ENCODE measurements at regions not wholly inside any gene's neighbourhood (a gene's known extent, or its start where the extent isn't known, plus 50 kb on each side); places are given as distances from the start of the nearest gene placed in this dataset.

- 92 to 98% methylated on average over 2 of the region's 2 CpGs for WGBS, 2 donors
Observed at GRCh38 chr2:173539615-173540014, 184.9 kb downstream of the CDCA7 start.

GRCh38 chr2:173544641-173545363 lies 190.1 kb downstream of the CDCA7 start:
- H3K9ac ChIP-seq (ENCODE audit: insufficient read depth in 1 of 2, low read length in 2 of 2), result no peak overlapping the region
- no peak overlapping the region for H3K27ac ChIP-seq (ENCODE audit: low read depth in 1 of 2, low read length in 1 of 2)
- H3K27me3 ChIP-seq (ENCODE audit: control insufficient read depth in 3 of 3, insufficient read depth in 3 of 3, low read length in 2 of 3), result no peaks in the 10 kb centered on the region
- no peaks in the 10 kb centered on the region for H3K4me1 ChIP-seq (ENCODE audit: control insufficient read depth in 5 of 5, insufficient read depth in 5 of 5, low read length in 5 of 5)
- H3K9me3 ChIP-seq (ENCODE audit: control insufficient read depth in 4 of 4, insufficient read depth in 3 of 4, low read length in 3 of 4), result no peaks in the 10 kb centered on the region
- no peaks in the 10 kb centered on the region for H3K36me3 ChIP-seq (ENCODE audit: control insufficient read depth in 4 of 4, insufficient read depth in 4 of 4, low read length in 4 of 4)
- WGBS, 2 donors, result 65 to 82% methylated on average over 6 of the region's 6 CpGs
- ATAC-seq (ENCODE audit: insufficient read depth, low FRiP score), result no peak
- no peak for DNase-seq
- no peak overlapping the region for H3K4me3 ChIP-seq
- no peak for TF ChIP-seq CTCF (IDR thresholded peaks at IDR 0.05; ENCODE audit: control extremely low read depth, extremely low read depth)

More at GRCh38 chr2:173539615-173540014, 184.9 kb downstream of the CDCA7 start:
- no peak overlapping the region for H3K4me3 ChIP-seq
- no peaks in the 10 kb centered on the region for H3K4me1 ChIP-seq (ENCODE audit: control insufficient read depth in 5 of 5, insufficient read depth in 5 of 5, low read length in 5 of 5)
- peaks cover 0 to 3% (median 0%) of the 10 kb centered on the region in 3 donors for H3K27me3 ChIP-seq (ENCODE audit: control insufficient read depth in 3 of 3, insufficient read depth in 3 of 3, low read length in 2 of 3)
- H3K36me3 ChIP-seq (ENCODE audit: control insufficient read depth in 4 of 4, insufficient read depth in 4 of 4, low read length in 4 of 4), result no peaks in the 10 kb centered on the region
- TF ChIP-seq CTCF (IDR thresholded peaks at IDR 0.05; ENCODE audit: control extremely low read depth, extremely low read depth), result no peak
- H3K9me3 ChIP-seq (ENCODE audit: control insufficient read depth in 4 of 4, insufficient read depth in 3 of 4, low read length in 3 of 4), result no peaks in the 10 kb centered on the region
- no peak overlapping the region for H3K9ac ChIP-seq (ENCODE audit: insufficient read depth in 1 of 2, low read length in 2 of 2)
- no peak for ATAC-seq (ENCODE audit: insufficient read depth, low FRiP score)
- no peak for DNase-seq
- H3K27ac ChIP-seq (ENCODE audit: low read depth in 1 of 2, low read length in 1 of 2), result no peak overlapping the region

- H3K27ac ChIP-seq (ENCODE audit: low read depth in 1 of 2, low read length in 1 of 2), result no peak overlapping the region
- no peaks in the 10 kb centered on the region for H3K4me1 ChIP-seq (ENCODE audit: control insufficient read depth in 5 of 5, insufficient read depth in 5 of 5, low read length in 5 of 5)
- H3K27me3 ChIP-seq (ENCODE audit: control insufficient read depth in 3 of 3, insufficient read depth in 3 of 3, low read length in 2 of 3), result no peaks in the 10 kb centered on the region
- WGBS, 2 donors, result 65 to 68% methylated on average over 3 of the region's 3 CpGs
- DNase-seq (no peak), ATAC-seq (ENCODE audit: insufficient read depth, low FRiP score) (no peak)
- H3K9me3 ChIP-seq (ENCODE audit: control insufficient read depth in 4 of 4, insufficient read depth in 3 of 4, low read length in 3 of 4), result no peaks in the 10 kb centered on the region
- H3K4me3 ChIP-seq, result no peak overlapping the region
- no peak for TF ChIP-seq CTCF (IDR thresholded peaks at IDR 0.05; ENCODE audit: control extremely low read depth, extremely low read depth)
- H3K9ac ChIP-seq (ENCODE audit: insufficient read depth in 1 of 2, low read length in 2 of 2), result no peak overlapping the region
- no peaks in the 10 kb centered on the region for H3K36me3 ChIP-seq (ENCODE audit: control insufficient read depth in 4 of 4, insufficient read depth in 4 of 4, low read length in 4 of 4)
Observed at GRCh38 chr2:173545364-173545763, 190.7 kb downstream of the CDCA7 start.

- Histone ChIP-seq H3K36me3 (ENCODE audit: control insufficient read depth in 4 of 4, insufficient read depth in 4 of 4, low read length in 4 of 4) (no peaks in the 10 kb centered on the region), H3K4me3 (no peak overlapping the region), H3K9me3 (ENCODE audit: control insufficient read depth in 4 of 4, insufficient read depth in 3 of 4, low read length in 3 of 4) (no peaks in the 10 kb centered on the region), H3K4me1 (ENCODE audit: control insufficient read depth in 5 of 5, insufficient read depth in 5 of 5, low read length in 5 of 5) (no peaks in the 10 kb centered on the region), H3K27me3 (ENCODE audit: control insufficient read depth in 3 of 3, insufficient read depth in 3 of 3, low read length in 2 of 3) (no peaks in the 10 kb centered on the region), H3K27ac (ENCODE audit: low read depth in 1 of 2, low read length in 1 of 2) (no peak overlapping the region), H3K9ac (ENCODE audit: insufficient read depth in 1 of 2, low read length in 2 of 2) (no peak overlapping the region)
- 69 to 86% methylated on average over 6 of the region's 6 CpGs for WGBS, 2 donors
- no peak for ATAC-seq (ENCODE audit: insufficient read depth, low FRiP score)
- TF ChIP-seq CTCF (IDR thresholded peaks at IDR 0.05; ENCODE audit: control extremely low read depth, extremely low read depth), result no peak
- no peak for DNase-seq
Observed at GRCh38 chr2:173547499-173547898, 192.8 kb downstream of the CDCA7 start.

Data from lung (tissue), 11 donors.